Type B pancreatic cell (in vitro differentiated cells): ENCODE measurements at regions not wholly inside any gene's neighbourhood (a gene's known extent, or its start where the extent isn't known, plus 50 kb on each side); places are given as distances from the start of the nearest gene placed in this dataset.
"Not testable (repeated sequence)": the region's sequence is repeated elsewhere in the genome, so short reads cannot be mapped to it uniquely, and the experiment has no call there.

Source experiments
- DNase-seq: peaks from one replicate; pipeline ENCODE4 v3.0.0; 2021; ENCODE audit warnings: mixed read lengths; ENCODE audit not compliant: unreplicated experiment; ENCODE audit errors: extremely low spot score
- H3K27ac Mint-ChIP-seq: 2 replicates; pipeline ENCODE4 v1.8.0; 2021; ENCODE audit warnings: mild to moderate bottlenecking, mixed read lengths
- H3K27me3 Mint-ChIP-seq: 2 replicates; pipeline ENCODE4 v1.8.0; 2021; ENCODE audit warnings: mixed read lengths
- H3K36me3 Mint-ChIP-seq: 2 replicates; pipeline ENCODE4 v1.8.0; 2021; ENCODE audit warnings: mixed read lengths
- H3K4me1 Mint-ChIP-seq: one replicate; pipeline ENCODE4 v1.8.0; 2021; ENCODE audit warnings: mixed read lengths; ENCODE audit not compliant: unreplicated experiment
- H3K4me3 Mint-ChIP-seq: 2 replicates; pipeline ENCODE4 v1.8.0; 2021; ENCODE audit warnings: mild to moderate bottlenecking, mixed read lengths
- H3K9me3 Mint-ChIP-seq: 2 replicates; pipeline ENCODE4 v1.8.0; 2021; ENCODE audit warnings: mixed read lengths
- CTCF ChIP-seq: fragments of 200-600 bp; sonication (generic); conservative IDR thresholded peaks from 2 replicates; pipeline ENCODE4 v1.5.0; 2021; ENCODE audit warnings: antibody characterized with exemption, mild to moderate bottlenecking

GRCh38 chr14:43525658-43526057, 981.4 kb downstream of the FSCB start:
- DNase-seq, result no peak
- no peak for TF ChIP-seq CTCF
- Mint-ChIP-seq H3K27ac (no peak overlapping the region), H3K4me1 (no peaks in the 10 kb centered on the region), H3K36me3 (no peaks in the 10 kb centered on the region), H3K4me3 (no peak overlapping the region), H3K27me3 (no peaks in the 10 kb centered on the region), H3K9me3 (no peaks in the 10 kb centered on the region)

GRCh38 chr14:43522901-43523300, 984.2 kb downstream of the FSCB start:
- Mint-ChIP-seq H3K4me3 (no peak overlapping the region), H3K27ac (no peak overlapping the region), H3K27me3 (no peaks in the 10 kb centered on the region)

GRCh38 chr14:43522191-43522590, 984.9 kb downstream of the FSCB start:
- no peak overlapping the region for H3K27ac Mint-ChIP-seq
- no peak overlapping the region for H3K4me3 Mint-ChIP-seq
- no peaks in the 10 kb centered on the region for H3K27me3 Mint-ChIP-seq
- TF ChIP-seq CTCF, result no peak
- H3K4me1 Mint-ChIP-seq, result no peaks in the 10 kb centered on the region
- H3K9me3 Mint-ChIP-seq, result peaks cover 4% of the 10 kb centered on the region
- DNase-seq, result no peak
- H3K36me3 Mint-ChIP-seq, result no peaks in the 10 kb centered on the region

More at GRCh38 chr14:43522901-43523300, 984.2 kb downstream of the FSCB start:
- H3K9me3 Mint-ChIP-seq, result peaks cover 4% of the 10 kb centered on the region
- TF ChIP-seq CTCF, result no peak
- no peaks in the 10 kb centered on the region for H3K4me1 Mint-ChIP-seq
- no peaks in the 10 kb centered on the region for H3K36me3 Mint-ChIP-seq
- DNase-seq, result no peak

- no peaks in the 10 kb centered on the region for H3K4me1 Mint-ChIP-seq
- H3K36me3 Mint-ChIP-seq, result no peaks in the 10 kb centered on the region
- no peak overlapping the region for H3K4me3 Mint-ChIP-seq
- no peaks in the 10 kb centered on the region for H3K27me3 Mint-ChIP-seq
- no peak for DNase-seq
- H3K9me3 Mint-ChIP-seq, result no peaks in the 10 kb centered on the region
- peak; percentile 49 for TF ChIP-seq CTCF
- H3K27ac Mint-ChIP-seq, result no peak overlapping the region
Observed at GRCh38 chr14:43503508-43503907, 1003.6 kb downstream of the FSCB start.

- DNase-seq, H3K4me1 Mint-ChIP-seq, H3K4me3 Mint-ChIP-seq, H3K27me3 Mint-ChIP-seq, H3K36me3 Mint-ChIP-seq, H3K27ac Mint-ChIP-seq, H3K9me3 Mint-ChIP-seq: not testable (repeated sequence)
Observed at GRCh38 chr14:43492359-43492758, 1014.7 kb downstream of the FSCB start.

GRCh38 chr14:43483415-43483814, 1023.7 kb downstream of the FSCB start:
- no peak for TF ChIP-seq CTCF
- Mint-ChIP-seq H3K4me3 (no peak overlapping the region), H3K27me3 (no peaks in the 10 kb centered on the region), H3K36me3 (no peaks in the 10 kb centered on the region), H3K9me3 (no peaks in the 10 kb centered on the region), H3K4me1 (peaks cover 4% of the 10 kb centered on the region), H3K27ac (peak overlapping the region; percentile 75)
- no peak for DNase-seq
